ENCODE measurements at regions not wholly inside any gene's neighbourhood (a gene's known extent, or its start where the extent isn't known, plus 50 kb on each side); places are given as distances from the start of the nearest gene placed in this dataset.

DNA sequence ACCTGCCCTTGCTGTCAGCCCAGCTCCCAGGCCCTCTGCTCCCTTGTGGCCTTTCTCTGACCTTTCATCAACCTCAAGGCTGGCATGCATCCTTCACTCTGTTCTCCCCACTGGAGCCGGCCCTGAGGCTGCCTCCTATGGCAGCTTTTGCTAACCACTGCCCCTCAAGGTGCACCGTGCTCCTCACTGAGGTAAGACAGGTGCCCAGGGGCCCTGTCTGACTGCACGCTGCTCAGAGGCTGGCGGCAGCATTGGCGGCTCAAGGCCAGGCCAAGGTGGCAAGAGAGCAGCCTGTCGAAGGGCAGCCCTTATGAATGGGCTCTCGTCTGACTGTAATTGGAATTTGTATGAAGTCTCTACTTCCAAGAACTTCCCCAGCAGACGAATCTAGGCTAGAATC is 172.6 kb downstream of the ZNF248 start:
- Histone ChIP-seq H3K36me3 (replicated peaks; ENCODE audit: insufficient read depth, low read length) (no peaks in the 10 kb centered on the region), H4K20me1 (ENCODE audit: insufficient read depth, low read length) (no peaks in the 10 kb centered on the region), H3K9me3 (replicated peaks; ENCODE audit: insufficient read depth, low read length) (no peaks in the 10 kb centered on the region), H2AFZ (ENCODE audit: low read length) (no peak overlapping the region), H3K27me3 (replicated peaks; ENCODE audit: insufficient read depth, low read length) (no peaks in the 10 kb centered on the region), H3F3A (ENCODE audit: insufficient read depth, low read length) (no peaks in the 10 kb centered on the region), H3K4me2 (ENCODE audit: low read depth, low read length) (no peak overlapping the region), H3K9me2 (replicated peaks; ENCODE audit: insufficient read depth, low read length) (no peaks in the 10 kb centered on the region), H3K9ac (ENCODE audit: low read length) (no peak overlapping the region), H3K79me2 (ENCODE audit: low read length) (no peaks in the 10 kb centered on the region), H3K4me1 (ENCODE audit: low read length) (no peaks in the 10 kb centered on the region), H3K27ac (ENCODE audit: low read length) (no peak overlapping the region), H3K4me3 (ENCODE audit: low read length) (no peak overlapping the region)
- TF ChIP-seq EZH2phosphoT487 (IDR thresholded peaks at IDR 0.05; ENCODE audit: low read length) = no peak
- no peak for TF ChIP-seq EZH2 (optimal IDR thresholded peaks at IDR 0.05; ENCODE audit: low read depth, low read length)
- TF ChIP-seq, protein P1, sequence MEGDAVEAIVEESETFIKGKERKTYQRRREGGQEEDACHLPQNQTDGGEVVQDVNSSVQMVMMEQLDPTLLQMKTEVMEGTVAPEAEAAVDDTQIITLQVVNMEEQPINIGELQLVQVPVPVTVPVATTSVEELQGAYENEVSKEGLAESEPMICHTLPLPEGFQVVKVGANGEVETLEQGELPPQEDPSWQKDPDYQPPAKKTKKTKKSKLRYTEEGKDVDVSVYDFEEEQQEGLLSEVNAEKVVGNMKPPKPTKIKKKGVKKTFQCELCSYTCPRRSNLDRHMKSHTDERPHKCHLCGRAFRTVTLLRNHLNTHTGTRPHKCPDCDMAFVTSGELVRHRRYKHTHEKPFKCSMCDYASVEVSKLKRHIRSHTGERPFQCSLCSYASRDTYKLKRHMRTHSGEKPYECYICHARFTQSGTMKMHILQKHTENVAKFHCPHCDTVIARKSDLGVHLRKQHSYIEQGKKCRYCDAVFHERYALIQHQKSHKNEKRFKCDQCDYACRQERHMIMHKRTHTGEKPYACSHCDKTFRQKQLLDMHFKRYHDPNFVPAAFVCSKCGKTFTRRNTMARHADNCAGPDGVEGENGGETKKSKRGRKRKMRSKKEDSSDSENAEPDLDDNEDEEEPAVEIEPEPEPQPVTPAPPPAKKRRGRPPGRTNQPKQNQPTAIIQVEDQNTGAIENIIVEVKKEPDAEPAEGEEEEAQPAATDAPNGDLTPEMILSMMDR (IDR thresholded peaks at IDR 0.05; ENCODE audit: low read length) = no peak
- DNase-seq = no peak

DNA sequence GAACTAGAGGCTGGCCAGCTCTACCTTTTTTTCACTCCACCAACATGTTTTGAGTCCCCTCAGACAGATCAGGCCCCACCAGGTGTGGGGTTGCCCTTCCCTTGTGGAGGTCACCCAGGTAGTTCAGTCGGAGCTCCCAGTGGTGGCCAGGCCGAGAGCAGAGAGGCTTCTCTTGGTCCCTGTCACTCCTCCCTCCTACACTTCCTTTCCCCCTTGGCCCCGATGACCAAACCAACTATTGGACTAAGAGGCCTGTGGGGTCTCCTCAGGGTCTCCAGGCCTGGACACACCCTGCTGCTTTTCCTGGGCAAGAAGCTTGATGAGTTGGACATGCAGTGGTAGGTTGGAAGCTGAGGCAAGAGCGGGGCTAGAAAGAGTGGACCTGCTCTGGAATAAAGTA is 174.8 kb downstream of the ZNF248 start:
- H3K4me2 ChIP-seq (ENCODE audit: low read depth, low read length) = no peak overlapping the region
- H4K20me1 ChIP-seq (ENCODE audit: insufficient read depth, low read length) = no peaks in the 10 kb centered on the region
- no peaks in the 10 kb centered on the region for H3K27me3 ChIP-seq (replicated peaks; ENCODE audit: insufficient read depth, low read length)
- no peak overlapping the region for H2AFZ ChIP-seq (ENCODE audit: low read length)
- H3K27ac ChIP-seq (ENCODE audit: low read length) = no peak overlapping the region
- H3K79me2 ChIP-seq (ENCODE audit: low read length) = no peaks in the 10 kb centered on the region
- H3K4me3 ChIP-seq (ENCODE audit: low read length) = no peak overlapping the region
- DNase-seq = no peak
- no peaks in the 10 kb centered on the region for H3F3A ChIP-seq (ENCODE audit: insufficient read depth, low read length)
- H3K9ac ChIP-seq (ENCODE audit: low read length) = no peak overlapping the region
- no peaks in the 10 kb centered on the region for H3K9me3 ChIP-seq (replicated peaks; ENCODE audit: insufficient read depth, low read length)
- no peaks in the 10 kb centered on the region for H3K4me1 ChIP-seq (ENCODE audit: low read length)
- TF ChIP-seq, protein P1 (IDR thresholded peaks at IDR 0.05; ENCODE audit: low read length) = no peak
- no peak for TF ChIP-seq EZH2 (optimal IDR thresholded peaks at IDR 0.05; ENCODE audit: low read depth, low read length)
- TF ChIP-seq EZH2phosphoT487 (IDR thresholded peaks at IDR 0.05; ENCODE audit: low read length) = no peak
- H3K36me3 ChIP-seq (replicated peaks; ENCODE audit: insufficient read depth, low read length) = no peaks in the 10 kb centered on the region
- no peaks in the 10 kb centered on the region for H3K9me2 ChIP-seq (replicated peaks; ENCODE audit: insufficient read depth, low read length)

DNA sequence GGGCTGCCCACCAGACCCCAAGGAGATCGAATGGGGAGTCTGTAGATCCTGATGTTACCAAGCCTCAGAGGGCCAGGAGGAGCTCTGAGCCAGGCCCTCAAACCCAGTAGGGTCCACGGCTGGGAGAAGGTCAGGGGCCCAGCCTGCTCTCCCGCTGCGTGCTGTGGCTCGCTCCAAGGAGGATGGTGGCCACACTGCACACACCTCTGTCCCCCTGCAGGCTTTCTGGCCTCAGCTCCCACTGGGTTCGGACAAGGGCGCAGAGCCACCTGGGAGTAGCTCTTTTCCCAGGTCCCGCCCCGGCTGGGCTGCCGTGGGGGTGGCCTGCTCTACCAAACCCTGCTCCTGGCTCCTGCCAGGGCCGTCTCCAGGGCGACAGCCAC is 175.8 kb downstream of the ZNF248 start:
- H3K9ac ChIP-seq (ENCODE audit: low read length) = no peak overlapping the region
- DNase-seq = no peak
- H2AFZ ChIP-seq (ENCODE audit: low read length) = no peak overlapping the region
- no peaks in the 10 kb centered on the region for H3K9me3 ChIP-seq (replicated peaks; ENCODE audit: insufficient read depth, low read length)
- H3K4me1 ChIP-seq (ENCODE audit: low read length) = no peaks in the 10 kb centered on the region
- H3K4me3 ChIP-seq (ENCODE audit: low read length) = no peak overlapping the region
- H3K27ac ChIP-seq (ENCODE audit: low read length) = no peak overlapping the region
- H4K20me1 ChIP-seq (ENCODE audit: insufficient read depth, low read length) = no peaks in the 10 kb centered on the region
- H3K9me2 ChIP-seq (replicated peaks; ENCODE audit: insufficient read depth, low read length) = no peaks in the 10 kb centered on the region
- H3K36me3 ChIP-seq (replicated peaks; ENCODE audit: insufficient read depth, low read length) = no peaks in the 10 kb centered on the region
- H3K79me2 ChIP-seq (ENCODE audit: low read length) = no peaks in the 10 kb centered on the region
- TF ChIP-seq, protein P1 (IDR thresholded peaks at IDR 0.05; ENCODE audit: low read length) = no peak
- TF ChIP-seq EZH2phosphoT487 (IDR thresholded peaks at IDR 0.05; ENCODE audit: low read length) = no peak
- TF ChIP-seq EZH2 (optimal IDR thresholded peaks at IDR 0.05; ENCODE audit: low read depth, low read length) = no peak
- no peak overlapping the region for H3K4me2 ChIP-seq (ENCODE audit: low read depth, low read length)
- no peaks in the 10 kb centered on the region for H3K27me3 ChIP-seq (replicated peaks; ENCODE audit: insufficient read depth, low read length)
- no peaks in the 10 kb centered on the region for H3F3A ChIP-seq (ENCODE audit: insufficient read depth, low read length)

Measured in MM.1S (cell line).